K562 (cell line): ENCODE measurements at regions not wholly inside any gene's neighbourhood (a gene's known extent, or its start where the extent isn't known, plus 50 kb on each side); places are given as distances from the start of the nearest gene placed in this dataset.

Source experiments
- ATAC-seq: fragments of 200-7000 bp; cut with Tn5 transposase; 3 replicates; pipeline ENCODE4 v1.9.1; 2020; ENCODE audit warnings: moderate library complexity
- BruUV-seq: library from RNA; stranded (reverse); fragments of 400-500 nt; replicated peaks from 2 replicates; lab custom pipeline; 2021; lab: Mats Ljungman, UMichigan
- CTCF ChIA-PET: fragments of 300-600 bp; formaldehyde crosslinking; extraction: SDS; loops from one replicate; lab custom pipeline; 2021; ENCODE audit warnings: low intra/inter-chr PET ratio; lab: Yijun Ruan, JAX
- POLR2A ChIA-PET: fragments of 300-600, 350-650 bp; sonication (Branson Sonifier 250); formaldehyde crosslinking; extraction: SDS; loops from one replicate; lab custom pipeline; 2021; ENCODE audit warnings: antibody characterized with exemption, inconsistent platforms; lab: Yijun Ruan, JAX
- DNase-seq, 4 experiments: peaks; one replicate each; pipeline versions ENCODE4 v3.0.0 to v3.0.0-alpha.2; 2011 to 2018; ENCODE audit warnings: low spot score in 3 of 4, mixed read lengths in 3 of 4; ENCODE audit errors: extremely low read depth in 1 of 4
- FAIRE-seq: peaks from 2 replicates; lab custom pipeline; 2011; peaks lifted over from hg19 to GRCh38; lab: Jason Lieb, UNC
- H2AFZ ChIP-seq: 2 replicates; pipeline ENCODE4 v1.6.0; 2011; ENCODE audit warnings: low read depth, low read length, control low read depth, inconsistent platforms
- H3K27ac ChIP-seq: fragments of 200-600 bp; 3 replicates; pipeline ENCODE4 v1.8.0; 2011; ENCODE audit warnings: low read depth, mild to moderate bottlenecking, control low read depth, inconsistent platforms, low read length, moderate library complexity, mixed read lengths; ENCODE audit errors: extremely low read depth
- H3K27me3 ChIP-seq, 2 experiments: fragments of 300-600 bp in 1 of 2; 2 replicates in 1 of 2; 3 replicates in 1 of 2; pipeline versions ENCODE4 v1.6.0 to v1.8.0; 2011; ENCODE audit warnings: inconsistent platforms in 2 of 2, low read length in 2 of 2, mild to moderate bottlenecking in 1 of 2, mixed read lengths in 1 of 2, moderate library complexity in 1 of 2; ENCODE audit not compliant: control insufficient read depth in 2 of 2, insufficient read depth in 2 of 2
- H3K36me3 ChIP-seq: fragments of 300-600 bp; 3 replicates; pipeline ENCODE4 v1.8.0; 2011; ENCODE audit warnings: mild to moderate bottlenecking, low read length, inconsistent platforms; ENCODE audit not compliant: control insufficient read depth, insufficient read depth
- H3K4me1 ChIP-seq, 2 experiments: fragments of 200-600 bp in 1 of 2; replicated peaks in 1 of 2; 2 replicates in 1 of 2; 3 replicates in 1 of 2; pipeline versions ENCODE4 v1.5.1 to v1.8.0; 2011; ENCODE audit warnings: inconsistent platforms in 2 of 2, low read length in 2 of 2, mild to moderate bottlenecking in 1 of 2, mixed read lengths in 1 of 2, moderate library complexity in 1 of 2; ENCODE audit not compliant: control insufficient read depth in 2 of 2, insufficient read depth in 2 of 2
- H3K4me2 ChIP-seq: 2 replicates; pipeline ENCODE4 v1.6.1; 2011; ENCODE audit warnings: low read length, control low read depth, inconsistent platforms, mixed read lengths; ENCODE audit not compliant: insufficient read depth
- H3K4me3 ChIP-seq: fragments of 200-600 bp; sonication (generic), shearing (Covaris generic); 2 replicates; pipeline ENCODE4 v1.5.1; 2016; ENCODE audit warnings: control low read depth, inconsistent platforms
- H3K79me2 ChIP-seq: fragments of 200-600 bp; 3 replicates; pipeline ENCODE4 v1.8.0; 2011; ENCODE audit warnings: low read length, inconsistent platforms; ENCODE audit not compliant: control insufficient read depth, insufficient read depth
- H3K9ac ChIP-seq, 2 experiments: 2 replicates each; pipeline versions ENCODE4 v1.6.0 to v1.6.1; 2011; ENCODE audit warnings: low read depth in 2 of 2, low read length in 2 of 2, control low read depth in 1 of 2, inconsistent platforms in 1 of 2, mild to moderate bottlenecking in 1 of 2, mixed read lengths in 1 of 2; ENCODE audit not compliant: insufficient read depth in 1 of 2
- H3K9me1 ChIP-seq: one replicate; pipeline ENCODE4 v1.6.0; 2011; ENCODE audit warnings: inconsistent platforms, mild to moderate bottlenecking, low read length, moderate library complexity; ENCODE audit not compliant: control insufficient read depth, insufficient read depth
- H3K9me3 ChIP-seq: replicated peaks from 2 replicates; pipeline ENCODE4 v1.5.1; 2011; ENCODE audit warnings: low read depth, low read length, inconsistent platforms; ENCODE audit not compliant: control insufficient read depth, insufficient read depth
- H4K20me1 ChIP-seq: replicated peaks from 2 replicates; pipeline ENCODE4 v1.6.1; 2011; ENCODE audit warnings: low read length, inconsistent platforms, mixed read lengths; ENCODE audit not compliant: control insufficient read depth, insufficient read depth
- ASH1L ChIP-seq: fragments of 450-650 bp; IDR thresholded peaks from 2 replicates; pipeline ENCODE4 v1.6.1; 2018; ENCODE audit warnings: borderline replicate concordance, mild to moderate bottlenecking, low read depth; ENCODE audit not compliant: partially characterized antibody
- MTA2 ChIP-seq: fragments of 450-650 bp; IDR thresholded peaks from 2 replicates; pipeline ENCODE4 v1.6.1; 2016; ENCODE audit warnings: low read depth
- RBBP5 ChIP-seq: fragments of 200-600 bp; sonication (generic); IDR thresholded peaks from 2 replicates; pipeline ENCODE4 v1.6.1; 2012; ENCODE audit warnings: borderline replicate concordance, mild to moderate bottlenecking, low read length, control low read depth, inconsistent platforms; ENCODE audit not compliant: insufficient read depth, poor library complexity, severe bottlenecking
- SMAD2 ChIP-seq: fragments of 150-350 bp; IDR thresholded peaks from 2 replicates; pipeline ENCODE4 v1.6.1; 2014; ENCODE audit warnings: low read depth, mild to moderate bottlenecking, low read length
- WGBS: fragments of 100-300 bp; shearing (Covaris generic); methylation state at CpG from one replicate; pipeline ENCODE4 v1.1.6; 2016; ENCODE audit warnings: low coverage, mixed read lengths; ENCODE audit not compliant: insufficient coverage; ENCODE audit errors: missing lambda C conversion rate; 5-methylcytosine and 5-hydroxymethylcytosine counted together
- in situ Hi-C: fragments of 300-500 bp; cut with MboI; formaldehyde crosslinking; loops from 4 replicates; pipeline ENCODE4 v1.15.0; 2018; ENCODE audit warnings: inconsistent platforms, mixed read lengths
- intact Hi-C: fragments of 100-400 bp; cut with micrococcal nuclease; formaldehyde crosslinking; loops from 2 replicates; pipeline ENCODE4 v1.14.2; 2022
- TF ChIP-seq, protein P1 (sequence below): fragments of 450-650 bp; IDR thresholded peaks from 2 replicates; pipeline ENCODE4 v1.6.1; 2017; ENCODE audit warnings: antibody characterized with exemption, mild to moderate bottlenecking
- TF ChIP-seq, protein P2 (sequence below): fragments of 450-650 bp; formaldehyde crosslinking; IDR thresholded peaks from 2 replicates; pipeline ENCODE4 v1.4.0; 2020; ENCODE audit warnings: mild to moderate bottlenecking

DNA sequence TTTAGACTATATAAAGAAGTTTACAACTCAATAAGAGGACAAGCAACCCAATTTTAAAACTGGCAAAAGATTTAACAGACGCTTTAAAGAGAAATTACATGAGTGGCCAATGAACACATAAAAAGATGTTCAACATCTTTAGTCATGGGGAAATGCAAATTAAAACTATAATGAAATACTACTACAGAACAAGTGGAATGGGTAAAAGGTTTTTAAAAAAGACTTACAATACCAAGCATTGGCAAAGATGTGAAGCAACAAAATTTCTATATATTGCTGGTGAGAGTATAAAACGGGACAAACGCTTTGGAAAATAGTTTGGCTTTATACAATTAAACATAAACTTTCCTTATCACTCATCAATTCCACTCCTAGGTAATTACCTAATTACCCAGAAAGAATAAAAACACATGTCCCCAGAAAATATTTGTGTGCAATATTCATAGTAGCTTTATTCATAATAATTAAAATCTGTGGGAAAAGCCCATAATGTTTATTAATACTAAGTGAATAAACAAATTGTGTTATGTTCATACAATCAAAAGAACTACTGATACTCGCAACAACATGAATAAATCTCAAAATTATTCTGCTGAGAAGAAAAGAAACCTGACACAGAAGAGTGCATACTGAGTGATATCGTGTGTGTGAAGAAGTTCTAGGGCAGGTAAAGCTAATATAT lies 76.7 kb upstream of the MYCN start:
- Histone ChIP-seq H3K9me3 (no peaks in the 10 kb centered on the region), H3K27ac (no peak overlapping the region), H3K9ac (no peak overlapping the region), H3K4me1 (no peaks in the 10 kb centered on the region), H3K9me1 (no peaks in the 10 kb centered on the region), H3K36me3 (no peaks in the 10 kb centered on the region), H3K79me2 (no peaks in the 10 kb centered on the region), H3K4me2 (no peak overlapping the region), H2AFZ (no peak overlapping the region), H4K20me1 (no peaks in the 10 kb centered on the region), H3K27me3 (no peaks in the 10 kb centered on the region), H3K4me3 (no peak overlapping the region)
- TF ChIP-seq SMAD2 (no peak), RBBP5 (no peak), ASH1L (no peak), MTA2 (no peak)
- TF ChIP-seq, protein P1, sequence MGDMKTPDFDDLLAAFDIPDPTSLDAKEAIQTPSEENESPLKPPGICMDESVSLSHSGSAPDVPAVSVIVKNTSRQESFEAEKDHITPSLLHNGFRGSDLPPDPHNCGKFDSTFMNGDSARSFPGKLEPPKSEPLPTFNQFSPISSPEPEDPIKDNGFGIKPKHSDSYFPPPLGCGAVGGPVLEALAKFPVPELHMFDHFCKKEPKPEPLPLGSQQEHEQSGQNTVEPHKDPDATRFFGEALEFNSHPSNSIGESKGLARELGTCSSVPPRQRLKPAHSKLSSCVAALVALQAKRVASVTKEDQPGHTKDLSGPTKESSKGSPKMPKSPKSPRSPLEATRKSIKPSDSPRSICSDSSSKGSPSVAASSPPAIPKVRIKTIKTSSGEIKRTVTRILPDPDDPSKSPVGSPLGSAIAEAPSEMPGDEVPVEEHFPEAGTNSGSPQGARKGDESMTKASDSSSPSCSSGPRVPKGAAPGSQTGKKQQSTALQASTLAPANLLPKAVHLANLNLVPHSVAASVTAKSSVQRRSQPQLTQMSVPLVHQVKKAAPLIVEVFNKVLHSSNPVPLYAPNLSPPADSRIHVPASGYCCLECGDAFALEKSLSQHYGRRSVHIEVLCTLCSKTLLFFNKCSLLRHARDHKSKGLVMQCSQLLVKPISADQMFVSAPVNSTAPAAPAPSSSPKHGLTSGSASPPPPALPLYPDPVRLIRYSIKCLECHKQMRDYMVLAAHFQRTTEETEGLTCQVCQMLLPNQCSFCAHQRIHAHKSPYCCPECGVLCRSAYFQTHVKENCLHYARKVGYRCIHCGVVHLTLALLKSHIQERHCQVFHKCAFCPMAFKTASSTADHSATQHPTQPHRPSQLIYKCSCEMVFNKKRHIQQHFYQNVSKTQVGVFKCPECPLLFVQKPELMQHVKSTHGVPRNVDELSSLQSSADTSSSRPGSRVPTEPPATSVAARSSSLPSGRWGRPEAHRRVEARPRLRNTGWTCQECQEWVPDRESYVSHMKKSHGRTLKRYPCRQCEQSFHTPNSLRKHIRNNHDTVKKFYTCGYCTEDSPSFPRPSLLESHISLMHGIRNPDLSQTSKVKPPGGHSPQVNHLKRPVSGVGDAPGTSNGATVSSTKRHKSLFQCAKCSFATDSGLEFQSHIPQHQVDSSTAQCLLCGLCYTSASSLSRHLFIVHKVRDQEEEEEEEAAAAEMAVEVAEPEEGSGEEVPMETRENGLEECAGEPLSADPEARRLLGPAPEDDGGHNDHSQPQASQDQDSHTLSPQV, result no peak
- TF ChIP-seq, protein P2, sequence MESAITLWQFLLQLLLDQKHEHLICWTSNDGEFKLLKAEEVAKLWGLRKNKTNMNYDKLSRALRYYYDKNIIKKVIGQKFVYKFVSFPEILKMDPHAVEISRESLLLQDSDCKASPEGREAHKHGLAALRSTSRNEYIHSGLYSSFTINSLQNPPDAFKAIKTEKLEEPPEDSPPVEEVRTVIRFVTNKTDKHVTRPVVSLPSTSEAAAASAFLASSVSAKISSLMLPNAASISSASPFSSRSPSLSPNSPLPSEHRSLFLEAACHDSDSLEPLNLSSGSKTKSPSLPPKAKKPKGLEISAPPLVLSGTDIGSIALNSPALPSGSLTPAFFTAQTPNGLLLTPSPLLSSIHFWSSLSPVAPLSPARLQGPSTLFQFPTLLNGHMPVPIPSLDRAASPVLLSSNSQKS (CRISPR knock-in tag), result no peak
- ChIA-PET CTCF (no interaction called here), POLR2A (interaction anchor here (0.6 kb wide), 1 partner anchor 104 kb away, joined by 3 read pairs; no protein-coding TSS in a partner anchor)
- FAIRE-seq (no peak), DNase-seq (no peak), ATAC-seq (no peak)
- 0% methylated on average over 5 of the region's 5 CpGs for WGBS
- in situ Hi-C loops, result no loop called here
- BruUV-seq, result no TSS peak
- intact Hi-C loops, result no loop called here
